ENCODE measurements at regions not wholly inside any gene's neighbourhood (a gene's known extent, or its start where the extent isn't known, plus 50 kb on each side); places are given as distances from the start of the nearest gene placed in this dataset.

DNA sequence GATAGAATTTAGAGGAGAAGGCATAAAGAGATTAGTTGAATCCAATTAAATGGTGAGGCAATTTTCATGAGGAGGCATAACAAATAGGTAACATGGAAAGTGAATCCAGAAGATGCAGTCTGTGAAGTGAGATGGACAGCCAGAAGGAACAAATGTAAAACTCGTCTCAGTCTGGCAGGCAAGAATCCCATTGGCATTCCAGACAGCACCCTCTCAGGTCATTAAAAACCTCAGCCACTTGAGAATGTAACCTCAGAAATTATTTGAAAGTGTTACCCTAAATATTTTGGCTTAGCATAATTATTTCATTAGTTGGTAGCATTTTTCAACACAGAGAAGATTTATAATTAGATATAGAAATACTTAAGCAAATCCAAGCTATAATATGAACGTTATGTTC is 342.3 kb downstream of the LRRC3B start:
- Mint-ChIP-seq H3K9me3 (peaks cover 10% of the 10 kb centered on the region), H3K4me1 (no peaks in the 10 kb centered on the region), H3K27me3 (ENCODE audit: low read depth) (no peaks in the 10 kb centered on the region), H3K36me3 (no peaks in the 10 kb centered on the region), H3K27ac (no peak overlapping the region), H3K4me3 (no peak overlapping the region)
- no peak for DNase-seq (ENCODE audit: low spot score in 2 of 2, unreplicated experiment in 2 of 2)
- TF ChIP-seq, protein P1, sequence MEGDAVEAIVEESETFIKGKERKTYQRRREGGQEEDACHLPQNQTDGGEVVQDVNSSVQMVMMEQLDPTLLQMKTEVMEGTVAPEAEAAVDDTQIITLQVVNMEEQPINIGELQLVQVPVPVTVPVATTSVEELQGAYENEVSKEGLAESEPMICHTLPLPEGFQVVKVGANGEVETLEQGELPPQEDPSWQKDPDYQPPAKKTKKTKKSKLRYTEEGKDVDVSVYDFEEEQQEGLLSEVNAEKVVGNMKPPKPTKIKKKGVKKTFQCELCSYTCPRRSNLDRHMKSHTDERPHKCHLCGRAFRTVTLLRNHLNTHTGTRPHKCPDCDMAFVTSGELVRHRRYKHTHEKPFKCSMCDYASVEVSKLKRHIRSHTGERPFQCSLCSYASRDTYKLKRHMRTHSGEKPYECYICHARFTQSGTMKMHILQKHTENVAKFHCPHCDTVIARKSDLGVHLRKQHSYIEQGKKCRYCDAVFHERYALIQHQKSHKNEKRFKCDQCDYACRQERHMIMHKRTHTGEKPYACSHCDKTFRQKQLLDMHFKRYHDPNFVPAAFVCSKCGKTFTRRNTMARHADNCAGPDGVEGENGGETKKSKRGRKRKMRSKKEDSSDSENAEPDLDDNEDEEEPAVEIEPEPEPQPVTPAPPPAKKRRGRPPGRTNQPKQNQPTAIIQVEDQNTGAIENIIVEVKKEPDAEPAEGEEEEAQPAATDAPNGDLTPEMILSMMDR (IDR thresholded peaks at IDR 0.05; ENCODE audit: unreplicated experiment): no peak

DNA sequence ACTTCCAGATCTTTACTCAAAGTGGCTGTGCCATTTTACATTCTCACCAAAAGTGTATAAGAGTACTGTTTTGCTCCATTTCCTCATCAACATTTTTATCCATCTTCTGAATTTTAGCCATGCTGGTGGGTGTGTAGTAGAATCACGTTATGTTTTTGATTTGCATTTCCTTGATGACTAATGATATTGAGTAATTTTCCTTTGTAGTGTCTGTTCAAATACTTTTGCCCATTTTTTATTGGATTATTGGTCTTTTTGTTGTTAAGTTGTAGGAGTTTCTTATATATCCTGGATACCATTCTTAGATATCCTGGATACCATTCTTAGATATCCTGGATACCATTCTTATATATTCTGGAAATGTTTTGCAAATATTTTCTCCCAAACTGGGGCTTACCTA is 344.9 kb downstream of the LRRC3B start:
- TF ChIP-seq, protein P1 (IDR thresholded peaks at IDR 0.05; ENCODE audit: unreplicated experiment): no peak
- no peaks in the 10 kb centered on the region for H3K27me3 Mint-ChIP-seq (ENCODE audit: low read depth)
- no peak overlapping the region for H3K4me3 Mint-ChIP-seq
- H3K9me3 Mint-ChIP-seq: peaks cover 10% of the 10 kb centered on the region
- no peak for DNase-seq (ENCODE audit: low spot score in 2 of 2, unreplicated experiment in 2 of 2)
- H3K4me1 Mint-ChIP-seq: no peaks in the 10 kb centered on the region
- H3K36me3 Mint-ChIP-seq: no peaks in the 10 kb centered on the region
- H3K27ac Mint-ChIP-seq: no peak overlapping the region

DNA sequence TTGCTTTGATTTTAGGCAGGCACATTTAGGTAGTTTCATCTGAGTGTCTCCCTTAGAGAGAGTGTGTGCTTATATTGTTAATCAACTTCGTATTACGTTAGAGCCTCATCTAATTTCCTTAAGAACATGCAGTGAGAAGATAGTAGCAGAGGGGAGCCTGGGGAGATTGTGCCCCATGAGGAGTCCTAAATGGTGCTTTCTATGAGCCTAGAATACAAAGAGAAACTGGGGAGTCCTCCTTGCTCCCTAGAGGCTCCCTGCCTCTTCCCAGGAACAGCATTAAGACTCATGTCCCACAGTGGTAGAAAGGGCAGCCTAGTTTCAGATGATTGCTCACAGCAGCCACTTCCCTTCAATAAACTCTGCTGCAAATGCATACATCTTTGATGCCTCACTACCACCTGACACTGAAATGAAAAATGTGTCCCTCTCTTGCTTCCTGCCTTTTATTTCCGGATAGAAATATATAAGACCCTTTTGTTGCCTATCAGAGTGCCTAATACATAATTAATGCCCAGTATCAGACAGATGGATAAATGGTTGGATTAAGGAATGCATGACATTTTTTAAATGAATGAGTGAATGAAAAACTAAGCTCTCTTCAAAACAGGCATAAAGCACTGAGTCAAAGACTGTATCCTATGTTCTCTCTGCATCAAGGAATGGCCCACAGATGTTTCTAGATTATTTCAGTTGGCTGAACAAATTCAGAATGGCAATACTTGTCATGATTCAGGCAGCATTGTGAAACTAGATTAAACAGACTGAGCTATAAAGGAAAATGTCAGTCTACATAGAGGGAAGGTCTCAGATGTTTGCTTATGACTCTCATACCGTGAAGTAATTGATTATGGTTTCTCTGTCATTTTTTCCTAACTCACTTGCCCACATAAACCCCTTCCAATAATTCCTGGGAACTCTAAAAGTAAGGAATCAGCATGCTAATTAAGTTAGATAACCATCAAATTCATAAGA is 362.1 kb downstream of the LRRC3B start:
- H3K9me3 Mint-ChIP-seq: no peaks in the 10 kb centered on the region
- H3K27me3 Mint-ChIP-seq (ENCODE audit: low read depth): peaks cover 8% of the 10 kb centered on the region
- H3K4me3 Mint-ChIP-seq: no peak overlapping the region
- no peaks in the 10 kb centered on the region for H3K4me1 Mint-ChIP-seq
- TF ChIP-seq, protein P1 (IDR thresholded peaks at IDR 0.05; ENCODE audit: unreplicated experiment): no peak
- no peak for DNase-seq (ENCODE audit: low spot score in 2 of 2, unreplicated experiment in 2 of 2)
- H3K36me3 Mint-ChIP-seq: no peaks in the 10 kb centered on the region
- no peak overlapping the region for H3K27ac Mint-ChIP-seq

DNA sequence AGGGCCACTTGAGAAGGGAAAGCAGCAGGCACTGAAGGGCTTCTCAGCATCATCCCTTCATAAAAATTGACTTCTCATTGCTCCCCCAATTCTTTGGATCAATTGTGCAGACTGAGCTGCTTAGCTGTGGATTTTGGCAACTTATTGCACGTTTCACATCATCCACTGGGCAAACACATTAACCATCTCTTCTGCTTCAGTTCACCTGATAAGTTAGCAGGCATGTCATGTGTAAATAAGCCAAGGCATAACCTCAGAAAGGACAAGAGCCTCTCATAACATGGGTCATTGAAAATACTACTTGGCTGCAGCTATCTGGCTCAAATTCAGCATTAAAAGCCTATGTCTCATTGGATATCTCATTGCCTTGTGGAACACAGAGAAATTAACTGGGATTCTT is 366.5 kb downstream of the LRRC3B start:
- Mint-ChIP-seq H3K4me3 (no peak overlapping the region), H3K4me1 (no peaks in the 10 kb centered on the region), H3K27me3 (ENCODE audit: low read depth) (peaks cover 8% of the 10 kb centered on the region), H3K27ac (no peak overlapping the region), H3K9me3 (peaks cover 10% of the 10 kb centered on the region), H3K36me3 (no peaks in the 10 kb centered on the region)
- DNase-seq (ENCODE audit: low spot score in 2 of 2, unreplicated experiment in 2 of 2): no peak
- TF ChIP-seq, protein P1 (IDR thresholded peaks at IDR 0.05; ENCODE audit: unreplicated experiment): no peak

DNA sequence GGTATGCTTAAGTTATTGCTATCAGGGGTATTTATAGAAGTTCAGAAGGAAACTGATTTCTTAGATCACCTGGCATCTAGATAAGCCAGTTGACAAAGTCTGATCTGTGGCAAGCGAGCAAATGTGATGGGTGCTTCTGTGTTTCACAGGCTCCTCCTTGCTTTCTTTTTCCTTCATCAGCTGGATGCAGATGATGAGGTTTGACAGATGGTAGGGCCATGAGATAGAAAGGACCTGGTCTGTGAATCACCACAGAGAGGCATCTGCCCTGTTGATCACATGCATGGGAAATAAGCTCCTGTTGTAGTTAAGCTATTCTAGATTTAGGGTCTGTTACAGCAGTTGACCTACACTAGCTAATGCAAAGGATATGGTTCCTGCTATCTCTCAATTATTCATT is 372.0 kb downstream of the NEK10 start:
- no peak overlapping the region for H3K27ac Mint-ChIP-seq
- H3K4me1 Mint-ChIP-seq: no peaks in the 10 kb centered on the region
- no peaks in the 10 kb centered on the region for H3K27me3 Mint-ChIP-seq (ENCODE audit: low read depth)
- no peaks in the 10 kb centered on the region for H3K36me3 Mint-ChIP-seq
- no peak overlapping the region for H3K4me3 Mint-ChIP-seq
- TF ChIP-seq, protein P1 (IDR thresholded peaks at IDR 0.05; ENCODE audit: unreplicated experiment): no peak
- peaks cover 5% of the 10 kb centered on the region for H3K9me3 Mint-ChIP-seq
- no peak for DNase-seq (ENCODE audit: low spot score in 2 of 2, unreplicated experiment in 2 of 2)
